Thyroid gland (tissue), 4 donors: ENCODE measurements at regions not wholly inside any gene's neighbourhood (a gene's known extent, or its start where the extent isn't known, plus 50 kb on each side); places are given as distances from the start of the nearest gene placed in this dataset.

Experiments
- DNase-seq, 2 donors: peaks; one replicate each; pipeline ENCODE4 v3.0.0-alpha.2; 2019
- H3K27ac ChIP-seq, 3 donors: fragments of 200-600 bp; sonication (generic); 1 replicate in 2 of 3; 2 replicates in 1 of 3; pipeline ENCODE4 v1.5.1; 2016 to 2019; ENCODE audit warnings: mild to moderate bottlenecking in 1 of 3, moderate library complexity in 1 of 3
- H3K27me3 ChIP-seq: fragments of 200-600 bp; sonication (generic); one replicate; pipeline ENCODE4 v1.5.1; 2019
- H3K36me3 ChIP-seq, 2 donors: fragments of 200-600 bp; sonication (generic); one replicate each; pipeline ENCODE4 v1.5.1; 2016 to 2019
- H3K4me1 ChIP-seq, 2 donors: fragments of 200-600 bp; sonication (generic); one replicate each; pipeline ENCODE4 v1.5.1; 2017 to 2019
- H3K4me3 ChIP-seq, 3 donors: fragments of 200-600 bp; sonication (generic); replicated peaks in 1 of 3; 1 replicate in 2 of 3; 2 replicates in 1 of 3; pipeline ENCODE4 v1.5.1; 2016; ENCODE audit warnings: mild to moderate bottlenecking in 1 of 3
- H3K9me3 ChIP-seq: fragments of 200-600 bp; sonication (generic); one replicate; pipeline ENCODE4 v1.5.1; 2017
- CTCF ChIP-seq, 6 experiments: fragments of 200-600 bp in 3 of 6; fragments of 450-650 bp in 3 of 6; sonication (generic) in 3 of 6; IDR thresholded peaks; one replicate each; pipeline ENCODE4 v1.5.1; 2016 to 2019; ENCODE audit warnings: antibody characterized with exemption in 6 of 6, mild to moderate bottlenecking in 2 of 6, inconsistent platforms in 1 of 6, moderate library complexity in 1 of 6
- POLR2A ChIP-seq, 2 donors: fragments of 450-650 bp; IDR thresholded peaks; one replicate each; pipeline ENCODE4 v1.6.1; 2017; ENCODE audit warnings: antibody characterized with exemption in 2 of 2, mild to moderate bottlenecking in 2 of 2, moderate library complexity in 1 of 2
- WGBS, 2 donors: methylation state at CpG; one replicate each; pipeline ENCODE4 v1.1.5; 2017; 5-methylcytosine and 5-hydroxymethylcytosine counted together
- intact Hi-C: fragments of 100-400 bp; cut with DNase I; formaldehyde crosslinking; loops from one replicate; pipeline ENCODE4 v1.15.1; 2023

GRCh38 chr2:217052856-217053577, 193.2 kb upstream of the TNP1 start:
- Histone ChIP-seq H3K36me3 (no peaks in the 10 kb centered on the region), H3K4me1 (peaks cover 0 to 26% of the 10 kb centered on the region in 2 donors), H3K27ac (no peak overlapping the region), H3K4me3 (no peak overlapping the region), H3K9me3 (no peaks in the 10 kb centered on the region), H3K27me3 (no peaks in the 10 kb centered on the region)
- WGBS, 2 donors: 91 to 92% methylated on average over 2 of the region's 2 CpGs
- intact Hi-C loops: no loop called here
- TF ChIP-seq CTCF (IDR thresholded peaks at IDR 0.05): no peak
- TF ChIP-seq POLR2A (IDR thresholded peaks at IDR 0.05): no peak
- DNase-seq: no peak

- peaks cover 0 to 26% of the 10 kb centered on the region in 2 donors for H3K4me1 ChIP-seq
- H3K27me3 ChIP-seq: no peaks in the 10 kb centered on the region
- no peak for TF ChIP-seq CTCF (IDR thresholded peaks at IDR 0.05)
- no peak for TF ChIP-seq POLR2A (IDR thresholded peaks at IDR 0.05)
- H3K4me3 ChIP-seq: no peak overlapping the region
- DNase-seq: no peak
- H3K36me3 ChIP-seq: no peaks in the 10 kb centered on the region
- intact Hi-C loops: no loop called here
- 82 to 90% methylated on average over 2 of the region's 2 CpGs for WGBS, 2 donors
- H3K9me3 ChIP-seq: no peaks in the 10 kb centered on the region
- no peak overlapping the region for H3K27ac ChIP-seq
These were observed 191.6 kb upstream of the TNP1 start for GRCh38 chr2:217051416-217051815.

- intact Hi-C loops: no loop called here
- Histone ChIP-seq H3K9me3 (no peaks in the 10 kb centered on the region), H3K27me3 (no peaks in the 10 kb centered on the region), H3K27ac (no peak overlapping the region), H3K36me3 (no peaks in the 10 kb centered on the region), H3K4me1 (peaks cover 0 to 28% of the 10 kb centered on the region in 2 donors), H3K4me3 (no peak overlapping the region)
- no peak for DNase-seq
- TF ChIP-seq CTCF (IDR thresholded peaks at IDR 0.05): no peak
- TF ChIP-seq POLR2A (IDR thresholded peaks at IDR 0.05): no peak
- 77 to 86% methylated on average over 3 of the region's 3 CpGs for WGBS, 2 donors
These were observed 190.1 kb upstream of the TNP1 start for GRCh38 chr2:217049956-217050355.

GRCh38 chr2:217049422-217049821, 189.6 kb upstream of the TNP1 start:
- H3K4me3 ChIP-seq: no peak overlapping the region
- no peaks in the 10 kb centered on the region for H3K36me3 ChIP-seq
- no peak overlapping the region for H3K27ac ChIP-seq
- WGBS, 2 donors: 84 to 85% methylated on average over 7 of the region's 7 CpGs
- DNase-seq: no peak
- intact Hi-C loops: no loop called here
- H3K9me3 ChIP-seq: no peaks in the 10 kb centered on the region
- TF ChIP-seq CTCF (IDR thresholded peaks at IDR 0.05) (no peak), POLR2A (IDR thresholded peaks at IDR 0.05) (no peak)
- peaks cover 0 to 28% of the 10 kb centered on the region in 2 donors for H3K4me1 ChIP-seq
- H3K27me3 ChIP-seq: no peaks in the 10 kb centered on the region

GRCh38 chr2:217048730-217049129, 188.9 kb upstream of the TNP1 start:
- WGBS, 2 donors: 97 to 100% methylated on average over 1 of the region's 1 CpG
- TF ChIP-seq POLR2A (IDR thresholded peaks at IDR 0.05): no peak
- no peak for TF ChIP-seq CTCF (IDR thresholded peaks at IDR 0.05)
- Histone ChIP-seq H3K4me1 (peaks cover 0 to 24% of the 10 kb centered on the region in 2 donors), H3K27ac (no peak overlapping the region), H3K9me3 (no peaks in the 10 kb centered on the region), H3K36me3 (no peaks in the 10 kb centered on the region), H3K27me3 (no peaks in the 10 kb centered on the region), H3K4me3 (no peak overlapping the region)
- intact Hi-C loops: no loop called here
- DNase-seq: no peak
